ENCODE measurements at regions not wholly inside any gene's neighbourhood (a gene's known extent, or its start where the extent isn't known, plus 50 kb on each side); places are given as distances from the start of the nearest gene placed in this dataset.

DNA sequence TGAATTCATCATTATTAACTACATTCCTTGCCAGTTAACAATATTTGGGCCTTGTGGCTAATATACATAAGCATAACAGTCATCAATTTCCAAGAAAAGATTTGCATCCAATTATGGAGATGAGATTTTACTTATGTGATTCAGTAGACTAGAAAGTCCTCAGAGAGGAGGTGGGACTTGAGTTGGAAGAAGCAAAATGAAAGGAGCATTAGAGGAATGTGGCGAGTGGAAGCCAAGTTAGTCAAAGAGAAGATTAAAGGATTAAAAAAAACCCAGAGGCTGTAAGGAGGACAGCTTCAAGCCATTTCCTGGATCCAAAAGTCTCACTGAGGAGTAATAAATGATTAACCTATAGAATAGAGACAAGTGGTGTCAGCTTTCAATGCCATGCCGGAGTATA lies 1099.4 kb upstream of the IGFBP7 start:
- POLR2A ChIA-PET = no interaction called here
- ATAC-seq (no peak), DNase-seq (ENCODE audit: low read depth, low spot score) (no peak)
- no peak overlapping the region for H3K4me3 ChIP-seq (ENCODE audit: low read depth in 2 of 2, low read length in 2 of 2)
- H3K9me3 ChIP-seq (ENCODE audit: control insufficient read depth, insufficient read depth, low read depth, low read length) = no peaks in the 10 kb centered on the region
- no peaks in the 10 kb centered on the region for H3K36me3 ChIP-seq (ENCODE audit: control insufficient read depth, insufficient read depth, low read length)
- CTCF ChIA-PET = no interaction called here
- TF ChIP-seq TCF7L2 (IDR thresholded peaks at IDR 0.05; ENCODE audit: low read depth, low read length) = no peak
- TF ChIP-seq, protein P1, sequence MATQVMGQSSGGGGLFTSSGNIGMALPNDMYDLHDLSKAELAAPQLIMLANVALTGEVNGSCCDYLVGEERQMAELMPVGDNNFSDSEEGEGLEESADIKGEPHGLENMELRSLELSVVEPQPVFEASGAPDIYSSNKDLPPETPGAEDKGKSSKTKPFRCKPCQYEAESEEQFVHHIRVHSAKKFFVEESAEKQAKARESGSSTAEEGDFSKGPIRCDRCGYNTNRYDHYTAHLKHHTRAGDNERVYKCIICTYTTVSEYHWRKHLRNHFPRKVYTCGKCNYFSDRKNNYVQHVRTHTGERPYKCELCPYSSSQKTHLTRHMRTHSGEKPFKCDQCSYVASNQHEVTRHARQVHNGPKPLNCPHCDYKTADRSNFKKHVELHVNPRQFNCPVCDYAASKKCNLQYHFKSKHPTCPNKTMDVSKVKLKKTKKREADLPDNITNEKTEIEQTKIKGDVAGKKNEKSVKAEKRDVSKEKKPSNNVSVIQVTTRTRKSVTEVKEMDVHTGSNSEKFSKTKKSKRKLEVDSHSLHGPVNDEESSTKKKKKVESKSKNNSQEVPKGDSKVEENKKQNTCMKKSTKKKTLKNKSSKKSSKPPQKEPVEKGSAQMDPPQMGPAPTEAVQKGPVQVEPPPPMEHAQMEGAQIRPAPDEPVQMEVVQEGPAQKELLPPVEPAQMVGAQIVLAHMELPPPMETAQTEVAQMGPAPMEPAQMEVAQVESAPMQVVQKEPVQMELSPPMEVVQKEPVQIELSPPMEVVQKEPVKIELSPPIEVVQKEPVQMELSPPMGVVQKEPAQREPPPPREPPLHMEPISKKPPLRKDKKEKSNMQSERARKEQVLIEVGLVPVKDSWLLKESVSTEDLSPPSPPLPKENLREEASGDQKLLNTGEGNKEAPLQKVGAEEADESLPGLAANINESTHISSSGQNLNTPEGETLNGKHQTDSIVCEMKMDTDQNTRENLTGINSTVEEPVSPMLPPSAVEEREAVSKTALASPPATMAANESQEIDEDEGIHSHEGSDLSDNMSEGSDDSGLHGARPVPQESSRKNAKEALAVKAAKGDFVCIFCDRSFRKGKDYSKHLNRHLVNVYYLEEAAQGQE (IDR thresholded peaks at IDR 0.05; ENCODE audit: insufficient read depth in 1 of 2, low read depth in 2 of 2, low read length in 1 of 2) = no peak
- no peak for TF ChIP-seq SIN3A (IDR thresholded peaks at IDR 0.05; ENCODE audit: borderline replicate concordance, insufficient read depth, low read depth, low read length)
- TF ChIP-seq, protein P2, sequence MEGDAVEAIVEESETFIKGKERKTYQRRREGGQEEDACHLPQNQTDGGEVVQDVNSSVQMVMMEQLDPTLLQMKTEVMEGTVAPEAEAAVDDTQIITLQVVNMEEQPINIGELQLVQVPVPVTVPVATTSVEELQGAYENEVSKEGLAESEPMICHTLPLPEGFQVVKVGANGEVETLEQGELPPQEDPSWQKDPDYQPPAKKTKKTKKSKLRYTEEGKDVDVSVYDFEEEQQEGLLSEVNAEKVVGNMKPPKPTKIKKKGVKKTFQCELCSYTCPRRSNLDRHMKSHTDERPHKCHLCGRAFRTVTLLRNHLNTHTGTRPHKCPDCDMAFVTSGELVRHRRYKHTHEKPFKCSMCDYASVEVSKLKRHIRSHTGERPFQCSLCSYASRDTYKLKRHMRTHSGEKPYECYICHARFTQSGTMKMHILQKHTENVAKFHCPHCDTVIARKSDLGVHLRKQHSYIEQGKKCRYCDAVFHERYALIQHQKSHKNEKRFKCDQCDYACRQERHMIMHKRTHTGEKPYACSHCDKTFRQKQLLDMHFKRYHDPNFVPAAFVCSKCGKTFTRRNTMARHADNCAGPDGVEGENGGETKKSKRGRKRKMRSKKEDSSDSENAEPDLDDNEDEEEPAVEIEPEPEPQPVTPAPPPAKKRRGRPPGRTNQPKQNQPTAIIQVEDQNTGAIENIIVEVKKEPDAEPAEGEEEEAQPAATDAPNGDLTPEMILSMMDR (IDR thresholded peaks at IDR 0.05) = no peak
- no peak for TF ChIP-seq POLR2AphosphoS5 (IDR thresholded peaks at IDR 0.05; ENCODE audit: low read depth, low read length)
- no peak overlapping the region for H3K27ac ChIP-seq (ENCODE audit: low read length)
- no peaks in the 10 kb centered on the region for H3K4me1 ChIP-seq (ENCODE audit: control insufficient read depth, insufficient read depth, low read length)
- BruUV-seq (replicated peaks) = no TSS peak
- H3K27me3 ChIP-seq (ENCODE audit: control insufficient read depth, insufficient read depth, low read length) = no peaks in the 10 kb centered on the region
- in situ Hi-C loops (cut with HindIII; ENCODE audit: low pct_unique_long_range_greater_than_20kb, low sequenced_read_pairs) = no loop called here
- intact Hi-C loops (cut with micrococcal nuclease; ENCODE audit: unreplicated experiment) = no loop called here

DNA sequence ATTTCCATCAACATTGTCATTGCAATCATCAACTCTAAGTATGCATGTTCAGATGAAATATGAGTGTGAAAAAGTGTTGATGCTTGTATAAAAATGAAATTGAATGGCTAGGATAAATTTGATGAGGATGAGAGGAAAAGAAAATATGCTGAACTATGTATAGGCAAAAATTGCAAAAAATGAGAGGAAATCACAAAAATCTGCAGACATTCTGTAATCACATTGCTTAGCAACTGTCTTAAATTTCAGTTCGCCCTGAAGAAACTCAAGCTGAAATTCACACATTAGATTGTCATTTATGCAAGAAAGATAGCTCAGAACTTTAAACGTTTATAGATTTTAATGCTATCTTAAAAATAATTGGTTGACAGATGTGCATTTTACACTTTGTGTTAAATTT lies 1098.8 kb upstream of the IGFBP7 start:
- Histone ChIP-seq H3K4me3 (ENCODE audit: low read depth in 2 of 2, low read length in 2 of 2) (no peak overlapping the region), H3K27me3 (ENCODE audit: control insufficient read depth, insufficient read depth, low read length) (no peaks in the 10 kb centered on the region), H3K36me3 (ENCODE audit: control insufficient read depth, insufficient read depth, low read length) (no peaks in the 10 kb centered on the region), H3K9me3 (ENCODE audit: control insufficient read depth, insufficient read depth, low read depth, low read length) (no peaks in the 10 kb centered on the region), H3K4me1 (ENCODE audit: control insufficient read depth, insufficient read depth, low read length) (no peaks in the 10 kb centered on the region), H3K27ac (ENCODE audit: low read length) (no peak overlapping the region)
- intact Hi-C loops (cut with micrococcal nuclease; ENCODE audit: unreplicated experiment) = no loop called here
- POLR2A ChIA-PET = no interaction called here
- TF ChIP-seq, protein P2 (IDR thresholded peaks at IDR 0.05) = no peak
- TF ChIP-seq SIN3A (IDR thresholded peaks at IDR 0.05; ENCODE audit: borderline replicate concordance, insufficient read depth, low read depth, low read length) = no peak
- TF ChIP-seq, protein P1 (IDR thresholded peaks at IDR 0.05; ENCODE audit: insufficient read depth in 1 of 2, low read depth in 2 of 2, low read length in 1 of 2) = no peak
- no peak for TF ChIP-seq POLR2AphosphoS5 (IDR thresholded peaks at IDR 0.05; ENCODE audit: low read depth, low read length)
- TF ChIP-seq TCF7L2 (IDR thresholded peaks at IDR 0.05; ENCODE audit: low read depth, low read length) = no peak
- ATAC-seq = no peak
- in situ Hi-C loops (cut with HindIII; ENCODE audit: low pct_unique_long_range_greater_than_20kb, low sequenced_read_pairs) = no loop called here
- CTCF ChIA-PET = no interaction called here
- BruUV-seq (replicated peaks) = no TSS peak
- DNase-seq (ENCODE audit: low read depth, low spot score) = no peak
